Kidney (tissue), 13 donors: ENCODE measurements at regions not wholly inside any gene's neighbourhood (a gene's known extent, or its start where the extent isn't known, plus 50 kb on each side); places are given as distances from the start of the nearest gene placed in this dataset.

Source experiments
- DNase-seq, 5 donors: peaks; one replicate each; pipeline ENCODE4 v3.0.0-alpha.2; 2013 to 2020
- FAIRE-seq: peaks from 2 replicates; lab custom pipeline; 2012; peaks lifted over from hg19 to GRCh38; lab: Jason Lieb, UNC
- H3K27ac ChIP-seq, 2 donors: one replicate each; pipeline ENCODE4 v1.7.0; 2013; ENCODE audit warnings: low read depth in 2 of 2, low read length in 2 of 2, inconsistent platforms in 1 of 2
- H3K27me3 ChIP-seq: one replicate; pipeline ENCODE4 v1.7.1; 2013; ENCODE audit warnings: low read length, inconsistent platforms; ENCODE audit not compliant: control insufficient read depth, insufficient read depth
- H3K36me3 ChIP-seq, 3 donors: one replicate each; pipeline versions ENCODE4 v1.7.0 to v1.7.1; 2013; ENCODE audit warnings: low read length in 3 of 3, control low read depth in 1 of 3, inconsistent platforms in 1 of 3; ENCODE audit not compliant: insufficient read depth in 3 of 3, control insufficient read depth in 2 of 3
- H3K4me1 ChIP-seq, 3 donors: one replicate each; pipeline versions ENCODE4 v1.7.0 to v1.7.1; 2013; ENCODE audit warnings: low read length in 3 of 3, inconsistent platforms in 1 of 3, low read depth in 1 of 3; ENCODE audit not compliant: control insufficient read depth in 2 of 3, insufficient read depth in 2 of 3
- H3K4me3 ChIP-seq, 3 donors: one replicate each; pipeline versions ENCODE4 v1.7.0 to v1.8.1; 2013; ENCODE audit warnings: low read length in 3 of 3, control low read depth in 1 of 3, inconsistent platforms in 1 of 3
- H3K9ac ChIP-seq, 3 donors: one replicate each; pipeline versions ENCODE4 v1.7.0 to v1.7.1; 2013; ENCODE audit warnings: low read length in 3 of 3, control low read depth in 1 of 3, inconsistent platforms in 1 of 3
- H3K9me3 ChIP-seq, 3 donors: one replicate each; pipeline versions ENCODE4 v1.7.0 to v1.7.1; 2013; ENCODE audit warnings: low read length in 3 of 3, control low read depth in 1 of 3, inconsistent platforms in 1 of 3; ENCODE audit not compliant: control insufficient read depth in 2 of 3, insufficient read depth in 1 of 3
- intact Hi-C: fragments of 100-400 bp; cut with DNase I; formaldehyde crosslinking; loops from one replicate; pipeline ENCODE4 v1.11.1; 2022
- TF ChIP-seq, protein P1 (sequence below): IDR thresholded peaks from 3 replicates; pipeline ENCODE4 v1.5.1; 2012; ENCODE audit warnings: mild to moderate bottlenecking, moderate library complexity, borderline replicate concordance; ENCODE audit not compliant: insufficient read depth; ENCODE audit errors: extremely low read depth
- donor health status: control.
- donor health status: control.
- donor health status: control.
- donor health status: control.
- donor health status: control.
- donor health status: DM: yes; HTN: yes; CAD: no.
- donor health status: Normal renal cell carcinoma (clear cell type).

DNA sequence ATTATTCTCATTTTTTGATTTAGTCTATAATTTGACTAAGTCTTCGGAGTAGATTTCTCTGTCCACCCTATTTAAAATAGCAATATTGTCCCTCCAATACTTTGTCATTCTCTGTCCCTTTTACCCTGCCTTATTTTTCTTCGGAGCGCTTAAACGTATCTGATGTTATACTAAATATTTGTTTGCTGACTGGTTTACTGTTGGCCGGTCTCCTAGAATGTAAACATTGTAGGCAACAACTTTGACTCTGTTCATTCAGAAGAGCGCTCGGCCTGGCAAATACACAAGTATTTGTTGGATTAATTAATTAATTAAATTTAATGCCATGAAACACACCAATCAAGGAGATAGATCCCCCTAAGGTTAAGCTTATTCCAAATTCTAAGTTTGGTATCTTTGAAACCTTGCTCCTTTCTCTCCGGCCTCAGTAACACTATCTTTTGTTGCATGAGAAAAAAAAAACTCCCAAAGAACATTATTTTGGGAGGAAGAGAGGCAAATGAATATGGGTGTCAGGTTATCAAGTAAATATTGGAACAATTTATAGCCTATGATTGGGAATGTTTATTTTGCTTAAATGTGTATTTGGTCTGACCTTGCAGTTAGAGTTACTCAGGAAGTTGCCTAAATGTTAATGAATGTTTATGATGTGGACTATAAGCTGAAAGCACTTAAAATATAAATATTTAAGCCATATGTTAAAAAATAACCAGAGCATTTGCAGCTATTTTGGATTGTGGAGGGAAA, 231.1 kb downstream of the SOX4 start:
- no peak for FAIRE-seq
- H3K36me3 ChIP-seq = no peaks in the 10 kb centered on the region
- no peak overlapping the region for H3K4me3 ChIP-seq
- H3K27me3 ChIP-seq = no peaks in the 10 kb centered on the region
- intact Hi-C loops = no loop called here
- H3K9me3 ChIP-seq = no peaks in the 10 kb centered on the region
- TF ChIP-seq, protein P1, sequence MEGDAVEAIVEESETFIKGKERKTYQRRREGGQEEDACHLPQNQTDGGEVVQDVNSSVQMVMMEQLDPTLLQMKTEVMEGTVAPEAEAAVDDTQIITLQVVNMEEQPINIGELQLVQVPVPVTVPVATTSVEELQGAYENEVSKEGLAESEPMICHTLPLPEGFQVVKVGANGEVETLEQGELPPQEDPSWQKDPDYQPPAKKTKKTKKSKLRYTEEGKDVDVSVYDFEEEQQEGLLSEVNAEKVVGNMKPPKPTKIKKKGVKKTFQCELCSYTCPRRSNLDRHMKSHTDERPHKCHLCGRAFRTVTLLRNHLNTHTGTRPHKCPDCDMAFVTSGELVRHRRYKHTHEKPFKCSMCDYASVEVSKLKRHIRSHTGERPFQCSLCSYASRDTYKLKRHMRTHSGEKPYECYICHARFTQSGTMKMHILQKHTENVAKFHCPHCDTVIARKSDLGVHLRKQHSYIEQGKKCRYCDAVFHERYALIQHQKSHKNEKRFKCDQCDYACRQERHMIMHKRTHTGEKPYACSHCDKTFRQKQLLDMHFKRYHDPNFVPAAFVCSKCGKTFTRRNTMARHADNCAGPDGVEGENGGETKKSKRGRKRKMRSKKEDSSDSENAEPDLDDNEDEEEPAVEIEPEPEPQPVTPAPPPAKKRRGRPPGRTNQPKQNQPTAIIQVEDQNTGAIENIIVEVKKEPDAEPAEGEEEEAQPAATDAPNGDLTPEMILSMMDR = no peak
- H3K27ac ChIP-seq = no peak overlapping the region
- H3K9ac ChIP-seq = no peak overlapping the region
- peak in 2 of 5 donors; percentile 42 to 53 for DNase-seq
- H3K4me1 ChIP-seq = peaks cover 0 to 7% (median 0%) of the 10 kb centered on the region in 3 donors

DNA sequence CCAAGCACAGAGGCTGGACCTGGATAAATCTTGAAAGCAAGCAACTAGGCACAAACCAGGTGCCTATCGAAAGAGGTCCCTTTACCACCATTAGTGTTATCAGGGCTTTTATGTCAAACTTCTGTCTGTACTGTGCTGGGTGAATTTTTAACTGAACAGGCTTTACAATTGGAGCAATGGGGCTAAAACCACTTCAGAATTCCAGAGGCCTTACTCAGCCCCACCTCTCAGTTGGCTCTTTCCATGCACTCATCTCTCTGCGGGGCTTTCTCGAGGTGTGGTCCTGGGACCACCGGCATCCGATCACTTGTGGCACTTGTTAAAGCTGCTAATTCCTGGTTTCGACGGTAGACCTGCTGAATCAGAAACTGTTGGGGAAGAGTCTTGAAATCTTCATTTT, 232.5 kb downstream of the SOX4 start:
- Histone ChIP-seq H3K4me3 (peak overlapping the region in 1 of 3 donors; percentile 18), H3K9ac (no peak overlapping the region), H3K36me3 (no peaks in the 10 kb centered on the region), H3K9me3 (no peaks in the 10 kb centered on the region), H3K27ac (no peak overlapping the region), H3K4me1 (peaks cover 0 to 7% (median 0%) of the 10 kb centered on the region in 3 donors), H3K27me3 (no peaks in the 10 kb centered on the region)
- DNase-seq (peak in 2 of 5 donors; percentile 66 to 74), FAIRE-seq (no peak)
- intact Hi-C loops = no loop called here
- TF ChIP-seq, protein P1 = no peak

DNA sequence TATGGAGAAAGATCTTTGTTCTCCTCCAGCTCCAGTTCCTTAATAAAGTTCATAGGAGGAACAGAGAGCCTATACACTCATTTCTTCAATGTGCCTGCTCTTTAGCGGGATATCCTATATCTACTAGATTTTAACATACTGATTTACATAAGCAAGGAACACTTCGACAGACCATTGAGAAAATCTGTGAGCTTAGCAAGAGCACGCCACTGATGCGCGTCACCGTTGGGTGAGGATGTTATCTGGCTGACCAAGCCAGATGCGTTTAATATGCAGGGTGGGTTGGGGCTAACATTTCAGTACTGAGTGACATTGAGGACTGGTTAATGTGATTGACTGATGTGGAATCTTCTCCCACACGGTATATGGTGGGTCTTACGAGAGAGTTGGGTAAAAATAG, 233.4 kb downstream of the SOX4 start:
- TF ChIP-seq, protein P1 = no peak
- peaks cover 2 to 13% (median 2%) of the 10 kb centered on the region in 3 donors for H3K4me1 ChIP-seq
- DNase-seq = no peak
- H3K9me3 ChIP-seq = no peaks in the 10 kb centered on the region
- no peak overlapping the region for H3K27ac ChIP-seq
- FAIRE-seq = no peak
- H3K36me3 ChIP-seq = no peaks in the 10 kb centered on the region
- H3K9ac ChIP-seq = no peak overlapping the region
- intact Hi-C loops = no loop called here
- H3K27me3 ChIP-seq = no peaks in the 10 kb centered on the region
- no peak overlapping the region for H3K4me3 ChIP-seq
